Muscle of leg (tissue), 3 donors: ENCODE measurements at regions not wholly inside any gene's neighbourhood (a gene's known extent, or its start where the extent isn't known, plus 50 kb on each side); places are given as distances from the start of the nearest gene placed in this dataset.

Source experiments
- DNase-seq: peaks from one replicate; pipeline ENCODE4 v3.0.0; 2013
- H3K27ac ChIP-seq: one replicate; pipeline ENCODE4 v1.5.1; 2013; ENCODE audit warnings: mild to moderate bottlenecking, low read length, control low read depth
- H3K27me3 ChIP-seq: one replicate; pipeline ENCODE4 v1.6.1; 2013; ENCODE audit warnings: low read length; ENCODE audit not compliant: control insufficient read depth, insufficient read depth
- H3K36me3 ChIP-seq: one replicate; pipeline ENCODE4 v1.6.1; 2013; ENCODE audit warnings: low read length; ENCODE audit not compliant: control insufficient read depth, insufficient read depth
- H3K4me1 ChIP-seq: one replicate; pipeline ENCODE4 v1.6.1; 2013; ENCODE audit warnings: low read length; ENCODE audit not compliant: control insufficient read depth, insufficient read depth
- H3K4me3 ChIP-seq: one replicate; pipeline ENCODE4 v1.5.1; 2013; ENCODE audit warnings: low read length, control low read depth
- H3K9me3 ChIP-seq: replicated peaks from 2 replicates; pipeline ENCODE4 v1.6.1; 2013; ENCODE audit warnings: low read depth, low read length; ENCODE audit not compliant: control insufficient read depth
- WGBS: methylation state at CpG from one replicate; pipeline ENCODE4 v1.1.5; 2013; ENCODE audit warnings: missing lambda C conversion rate; ENCODE audit not compliant: insufficient coverage; 5-methylcytosine and 5-hydroxymethylcytosine counted together

- Histone ChIP-seq H3K4me1 (no peaks in the 10 kb centered on the region), H3K9me3 (no peaks in the 10 kb centered on the region), H3K4me3 (no peak overlapping the region), H3K27me3 (no peaks in the 10 kb centered on the region), H3K27ac (no peak overlapping the region), H3K36me3 (no peaks in the 10 kb centered on the region)
- DNase-seq: no peak
- WGBS: no CpG with 5 or more reads among the region's 1 CpG
Measured at GRCh38 chr6:12379181-12379580, 89.0 kb downstream of the EDN1 start.

GRCh38 chr6:12381587-12381986, 91.4 kb downstream of the EDN1 start:
- no peak overlapping the region for H3K4me3 ChIP-seq
- no peak overlapping the region for H3K27ac ChIP-seq
- H3K36me3 ChIP-seq: no peaks in the 10 kb centered on the region
- H3K27me3 ChIP-seq: no peaks in the 10 kb centered on the region
- H3K4me1 ChIP-seq: no peaks in the 10 kb centered on the region
- DNase-seq: no peak
- no peaks in the 10 kb centered on the region for H3K9me3 ChIP-seq

GRCh38 chr6:12383448-12383847, 93.3 kb downstream of the EDN1 start:
- Histone ChIP-seq H3K4me3 (no peak overlapping the region), H3K4me1 (no peaks in the 10 kb centered on the region), H3K27ac (no peak overlapping the region), H3K27me3 (no peaks in the 10 kb centered on the region), H3K36me3 (no peaks in the 10 kb centered on the region), H3K9me3 (no peaks in the 10 kb centered on the region)
- no peak for DNase-seq
- 60% methylated on average over 1 of the region's 3 CpGs for WGBS

- Histone ChIP-seq H3K4me3 (no peak overlapping the region), H3K27ac (no peak overlapping the region), H3K4me1 (no peaks in the 10 kb centered on the region), H3K9me3 (no peaks in the 10 kb centered on the region), H3K36me3 (no peaks in the 10 kb centered on the region), H3K27me3 (no peaks in the 10 kb centered on the region)
- DNase-seq: no peak
- no CpG with 5 or more reads among the region's 2 CpGs for WGBS
Measured at GRCh38 chr6:12384357-12384912, 94.3 kb downstream of the EDN1 start.

- Histone ChIP-seq H3K4me3 (no peak overlapping the region), H3K27ac (no peak overlapping the region)
- 88% methylated on average over 1 of the region's 3 CpGs for WGBS
Measured at GRCh38 chr6:12385316-12385715, 95.2 kb downstream of the EDN1 start.

GRCh38 chr6:12386816-12387215, 96.7 kb downstream of the EDN1 start:
- Histone ChIP-seq H3K36me3 (no peaks in the 10 kb centered on the region), H3K9me3 (no peaks in the 10 kb centered on the region), H3K4me1 (no peaks in the 10 kb centered on the region), H3K4me3 (no peak overlapping the region), H3K27ac (no peak overlapping the region), H3K27me3 (no peaks in the 10 kb centered on the region)
- 89% methylated on average over 5 of the region's 5 CpGs for WGBS
- no peak for DNase-seq

More at GRCh38 chr6:12385316-12385715, 95.2 kb downstream of the EDN1 start:
- no peaks in the 10 kb centered on the region for H3K36me3 ChIP-seq
- no peak for DNase-seq
- H3K9me3 ChIP-seq: no peaks in the 10 kb centered on the region
- H3K4me1 ChIP-seq: no peaks in the 10 kb centered on the region
- no peaks in the 10 kb centered on the region for H3K27me3 ChIP-seq

GRCh38 chr6:12391472-12391871, 101.3 kb downstream of the EDN1 start:
- no peaks in the 10 kb centered on the region for H3K27me3 ChIP-seq
- no peaks in the 10 kb centered on the region for H3K4me1 ChIP-seq
- DNase-seq: no peak
- H3K4me3 ChIP-seq: no peak overlapping the region
- WGBS: no CpG with 5 or more reads among the region's 3 CpGs
- no peaks in the 10 kb centered on the region for H3K36me3 ChIP-seq
- H3K9me3 ChIP-seq: no peaks in the 10 kb centered on the region
- H3K27ac ChIP-seq: no peak overlapping the region

- DNase-seq: peak; percentile 6
- no peaks in the 10 kb centered on the region for H3K4me1 ChIP-seq
- H3K27ac ChIP-seq: no peak overlapping the region
- H3K9me3 ChIP-seq: no peaks in the 10 kb centered on the region
- H3K27me3 ChIP-seq: no peaks in the 10 kb centered on the region
- no peaks in the 10 kb centered on the region for H3K36me3 ChIP-seq
- H3K4me3 ChIP-seq: no peak overlapping the region
- WGBS: 48% methylated on average over 5 of the region's 6 CpGs
Measured at GRCh38 chr6:12392490-12392889, 102.3 kb downstream of the EDN1 start.

GRCh38 chr6:12393100-12393499, 102.9 kb downstream of the EDN1 start:
- H3K4me3 ChIP-seq: no peak overlapping the region
- no peaks in the 10 kb centered on the region for H3K9me3 ChIP-seq
- no peak overlapping the region for H3K27ac ChIP-seq
- no peaks in the 10 kb centered on the region for H3K27me3 ChIP-seq
- DNase-seq: no peak
- no peaks in the 10 kb centered on the region for H3K36me3 ChIP-seq
- WGBS: no CpG with 5 or more reads among the region's 1 CpG
- no peaks in the 10 kb centered on the region for H3K4me1 ChIP-seq

GRCh38 chr6:12394170-12394569, 104.0 kb downstream of the EDN1 start:
- no peaks in the 10 kb centered on the region for H3K27me3 ChIP-seq

GRCh38 chr6:12395898-12396297, 105.7 kb downstream of the EDN1 start:
- no peaks in the 10 kb centered on the region for H3K4me1 ChIP-seq
- no peaks in the 10 kb centered on the region for H3K9me3 ChIP-seq
- H3K27ac ChIP-seq: no peak overlapping the region
- no peaks in the 10 kb centered on the region for H3K27me3 ChIP-seq
- WGBS: no CpG with 5 or more reads among the region's 3 CpGs
- H3K4me3 ChIP-seq: no peak overlapping the region
- no peak for DNase-seq
- no peaks in the 10 kb centered on the region for H3K36me3 ChIP-seq

More at GRCh38 chr6:12394170-12394569, 104.0 kb downstream of the EDN1 start:
- H3K4me3 ChIP-seq: no peak overlapping the region
- H3K36me3 ChIP-seq: no peaks in the 10 kb centered on the region
- no peaks in the 10 kb centered on the region for H3K4me1 ChIP-seq
- no peaks in the 10 kb centered on the region for H3K9me3 ChIP-seq
- H3K27ac ChIP-seq: no peak overlapping the region
- DNase-seq: no peak
- WGBS: no CpG with 5 or more reads among the region's 3 CpGs
